HCT116 (cell line): ENCODE measurements at regions not wholly inside any gene's neighbourhood (a gene's known extent, or its start where the extent isn't known, plus 50 kb on each side); places are given as distances from the start of the nearest gene placed in this dataset.

Experiments used
- ATAC-seq: fragments of 200-7000 bp; cut with Tn5 transposase; 2 replicates; pipeline ENCODE4 v1.9.1; 2020; ENCODE audit warnings: mild to moderate bottlenecking, moderate library complexity
- BruUV-seq: library from RNA; stranded (reverse); fragments of 400-500 nt; replicated peaks from 2 replicates; lab custom pipeline; 2021; lab: Mats Ljungman, UMichigan
- CTCF ChIA-PET: fragments of 300-600 bp; sonication (Branson Sonifier 250); formaldehyde crosslinking; loops from one replicate; lab custom pipeline; 2021; ENCODE audit warnings: antibody characterized with exemption; lab: Charles Lee
- POLR2A ChIA-PET: fragments of 300-600, 350-600 bp; sonication (Branson Sonifier 250); formaldehyde crosslinking; loops from one replicate; lab custom pipeline; 2021; ENCODE audit warnings: antibody characterized with exemption; lab: Charles Lee
- RAD21 ChIA-PET, 2 experiments: fragments of 300-600 bp; sonication (Branson Sonifier 250); formaldehyde crosslinking; loops; one replicate each; lab custom pipeline; 2023; ENCODE audit warnings: low total read pairs in 2 of 2; ENCODE audit not compliant: uncharacterized antibody in 2 of 2, unreplicated experiment in 2 of 2, low non-redundant PET in 1 of 2; lab: Charles Lee
- DNase-seq: peaks from one replicate; pipeline ENCODE4 v3.0.0-alpha.2; 2010; ENCODE audit warnings: low read depth, low spot score
- H2AFZ ChIP-seq: fragments of 200-600 bp; shearing (Covaris generic), sonication (generic); 2 replicates; pipeline ENCODE4 v1.6.1; 2017; ENCODE audit warnings: low read depth, mixed run types, mixed read lengths, antibody characterized with exemption, low read length; ENCODE audit not compliant: poor library complexity, severe bottlenecking
- H3K27ac ChIP-seq: 2 replicates; pipeline ENCODE4 v1.5.1; 2012; ENCODE audit warnings: low read depth, low read length
- H3K27me3 ChIP-seq: fragments of 200-600 bp; sonication (generic); 2 replicates; pipeline ENCODE4 v1.6.1; 2016; ENCODE audit warnings: mixed run types, low read length, mixed read lengths; ENCODE audit not compliant: insufficient read depth
- H3K36me3 ChIP-seq, 2 experiments: fragments of 200-500 bp in 1 of 2; fragments of 200-600 bp in 1 of 2; sonication (Bioruptor generic) in 1 of 2; sonication (generic) in 1 of 2; 2 replicates each; pipeline versions ENCODE4 v1.5.1 to v1.6.1; 2014 to 2016; ENCODE audit warnings: low read length in 2 of 2, inconsistent platforms in 1 of 2, mixed read lengths in 1 of 2, mixed run types in 1 of 2; ENCODE audit not compliant: insufficient read depth in 2 of 2, control insufficient read depth in 1 of 2
- H3K4me1 ChIP-seq, 2 experiments: fragments of 200-600 bp in 1 of 2; sonication (generic) in 1 of 2; 2 replicates each; pipeline versions ENCODE4 v1.5.1 to v1.6.1; 2012 to 2017; ENCODE audit warnings: low read length in 2 of 2, inconsistent platforms in 1 of 2, mild to moderate bottlenecking in 1 of 2, mixed read lengths in 1 of 2, mixed run types in 1 of 2, moderate library complexity in 1 of 2; ENCODE audit not compliant: insufficient read depth in 2 of 2, control insufficient read depth in 1 of 2
- H3K4me2 ChIP-seq: fragments of 200-600 bp; sonication (generic); 2 replicates; pipeline ENCODE4 v1.6.1; 2017; ENCODE audit warnings: mixed run types, low read length, mixed read lengths
- H3K4me3 ChIP-seq, 2 experiments: fragments of 200-600 bp in 1 of 2; sonication (generic) in 1 of 2; replicated peaks in 1 of 2; 2 replicates each; pipeline ENCODE4 v1.5.1; 2011 to 2016; ENCODE audit warnings: low read length in 2 of 2, control low read depth in 1 of 2, low read depth in 1 of 2, mild to moderate bottlenecking in 1 of 2, mixed read lengths in 1 of 2, mixed run types in 1 of 2
- H3K79me2 ChIP-seq: fragments of 200-600 bp; sonication (generic); 2 replicates; pipeline ENCODE4 v1.6.1; 2017; ENCODE audit warnings: mild to moderate bottlenecking, mixed run types, low read length, moderate library complexity, mixed read lengths; ENCODE audit not compliant: insufficient read depth
- H3K9ac ChIP-seq: fragments of 200-600 bp; sonication (generic); 2 replicates; pipeline ENCODE4 v1.6.1; 2016; ENCODE audit warnings: low read length, mixed read lengths
- H3K9me2 ChIP-seq: fragments of 200-600 bp; sonication (generic), shearing (Covaris generic); 2 replicates; pipeline ENCODE4 v1.6.1; 2017; ENCODE audit warnings: mixed run types, mild to moderate bottlenecking, moderate library complexity; ENCODE audit not compliant: insufficient read depth
- H3K9me3 ChIP-seq, 2 experiments: fragments of 200-500 bp in 1 of 2; fragments of 200-600 bp in 1 of 2; sonication (Bioruptor generic) in 1 of 2; sonication (generic) in 1 of 2; 2 replicates each; pipeline ENCODE4 v1.6.1; 2014 to 2017; ENCODE audit warnings: low read length in 2 of 2, mixed read lengths in 2 of 2, inconsistent platforms in 1 of 2, low read depth in 1 of 2, mild to moderate bottlenecking in 1 of 2, mixed run types in 1 of 2, moderate library complexity in 1 of 2; ENCODE audit not compliant: control insufficient read depth in 1 of 2, insufficient read depth in 1 of 2
- H4K20me1 ChIP-seq: fragments of 200-600 bp; sonication (generic), shearing (Covaris generic); 2 replicates; pipeline ENCODE4 v1.6.1; 2017; ENCODE audit warnings: mixed run types, mild to moderate bottlenecking, moderate library complexity; ENCODE audit not compliant: insufficient read depth
- CBX3 ChIP-seq: IDR thresholded peaks from 2 replicates; pipeline ENCODE4 v1.6.1; 2012; ENCODE audit warnings: low read depth
- CEBPB ChIP-seq: IDR thresholded peaks from 2 replicates; pipeline ENCODE4 v1.6.1; 2012; ENCODE audit warnings: low read depth
- ELF1 ChIP-seq: IDR thresholded peaks from 2 replicates; pipeline ENCODE4 v1.6.1; 2012; ENCODE audit warnings: low read depth, borderline replicate concordance
- EZH2 ChIP-seq: fragments of 200-600 bp; sonication (generic); IDR thresholded peaks from 2 replicates; pipeline ENCODE4 v1.6.1; 2017; ENCODE audit warnings: antibody characterized with exemption, mixed run types
- FOSL1 ChIP-seq: IDR thresholded peaks from 2 replicates; pipeline ENCODE4 v1.6.1; 2012; ENCODE audit warnings: low read depth
- JUND ChIP-seq: IDR thresholded peaks from 2 replicates; pipeline ENCODE4 v1.6.1; 2012
- POLR2AphosphoS5 ChIP-seq: IDR thresholded peaks from 2 replicates; pipeline ENCODE4 v1.6.1; 2011; ENCODE audit warnings: mild to moderate bottlenecking, low read depth, low read length, moderate library complexity
- RAD21 ChIP-seq: IDR thresholded peaks from 2 replicates; pipeline ENCODE4 v1.6.1; 2012; ENCODE audit warnings: low read depth, mild to moderate bottlenecking
- SIN3A ChIP-seq: IDR thresholded peaks from 2 replicates; pipeline ENCODE4 v1.6.1; 2012; ENCODE audit warnings: low read depth
- SP1 ChIP-seq: IDR thresholded peaks from 2 replicates; pipeline ENCODE4 v1.6.1; 2012; ENCODE audit warnings: low read depth
- SRF ChIP-seq: IDR thresholded peaks from 2 replicates; pipeline ENCODE4 v1.6.1; 2012; ENCODE audit warnings: low read depth
- TCF7L2 ChIP-seq: IDR thresholded peaks from 2 replicates; pipeline ENCODE4 v1.7.0; 2011; ENCODE audit warnings: borderline replicate concordance, inconsistent platforms; ENCODE audit not compliant: insufficient read depth, insufficient read length; ENCODE audit errors: extremely low read depth
- YY1 ChIP-seq: IDR thresholded peaks from 2 replicates; pipeline ENCODE4 v1.6.1; 2011; ENCODE audit warnings: low read length, low read depth, moderate library complexity, mild to moderate bottlenecking; ENCODE audit not compliant: insufficient replicate concordance; ENCODE audit errors: extremely low read depth
- ZBTB33 ChIP-seq: IDR thresholded peaks from 2 replicates; pipeline ENCODE4 v1.6.1; 2011; ENCODE audit warnings: mild to moderate bottlenecking, low read length, moderate library complexity; ENCODE audit not compliant: insufficient replicate concordance; ENCODE audit errors: extremely low read depth
- intact Hi-C: fragments of 100-400 bp; cut with micrococcal nuclease; formaldehyde crosslinking; loops from 2 replicates; pipeline ENCODE4 v1.10.0; 2022
- TF ChIP-seq, protein P1 (sequence below): IDR thresholded peaks from 2 replicates; pipeline ENCODE4 v1.6.1; 2012
- TF ChIP-seq, protein P2 (sequence below), 3 experiments: fragments of 200-600 bp in 1 of 3; sonication (generic) in 1 of 3; IDR thresholded peaks in 2 of 3; conservative IDR thresholded peaks in 1 of 3; 2 replicates each; pipeline ENCODE4 v1.5.1; 2012 to 2017; ENCODE audit warnings: low read depth in 2 of 3, low read length in 2 of 3, antibody characterized with exemption in 1 of 3, borderline replicate concordance in 1 of 3, control low read depth in 1 of 3, mild to moderate bottlenecking in 1 of 3, mixed read lengths in 1 of 3, mixed run types in 1 of 3, moderate library complexity in 1 of 3; ENCODE audit not compliant: insufficient read depth in 1 of 3
- TF ChIP-seq, protein P3 (sequence below): IDR thresholded peaks from 2 replicates; pipeline ENCODE4 v1.6.1; 2012; ENCODE audit warnings: low read depth
- TF ChIP-seq, protein P4 (sequence below): IDR thresholded peaks from 2 replicates; pipeline ENCODE4 v1.6.1; 2012

DNA sequence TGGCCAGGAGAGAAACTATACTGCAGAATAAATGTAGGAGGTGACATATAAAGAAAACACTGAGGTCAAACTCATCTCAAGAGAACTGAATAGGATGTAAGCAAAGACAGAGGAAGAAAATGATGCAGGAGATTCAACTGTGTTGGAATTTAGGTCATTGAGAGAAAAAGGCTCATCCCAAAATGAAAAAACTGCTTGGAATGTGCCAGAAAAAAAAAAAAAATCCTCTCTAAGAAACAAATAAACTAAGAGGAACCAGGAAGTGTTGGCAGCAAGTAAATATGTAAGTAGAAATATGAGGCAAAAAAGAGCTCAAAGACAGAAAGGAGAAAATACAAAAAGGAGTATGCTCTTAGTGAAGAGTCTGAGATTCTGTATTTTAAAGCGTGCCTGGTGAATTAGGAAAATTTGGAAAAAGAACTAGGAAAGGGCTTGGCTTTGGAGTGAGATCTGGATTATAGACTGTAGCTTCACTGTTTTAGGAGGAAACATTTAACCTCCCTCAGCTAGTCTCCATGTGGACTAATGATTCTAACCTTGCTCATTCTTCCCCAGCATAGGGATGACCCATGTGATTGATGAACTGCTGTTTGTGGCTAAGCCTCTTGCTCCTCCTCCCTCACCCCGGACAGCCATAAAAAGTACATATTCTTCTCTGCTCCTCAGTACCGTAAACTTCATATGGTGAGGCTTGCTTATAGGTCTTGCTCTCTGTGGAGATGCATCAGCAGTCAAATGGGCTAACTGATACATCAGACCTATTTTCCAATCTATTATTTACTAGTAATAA is 185.6 kb upstream of the POU5F2 start:
- no peak overlapping the region for H2AFZ ChIP-seq
- H3K4me3 ChIP-seq: no peak overlapping the region
- no peaks in the 10 kb centered on the region for H3K79me2 ChIP-seq
- no TSS peak for BruUV-seq
- CTCF ChIA-PET: no interaction called here
- no peak for ATAC-seq
- POLR2A ChIA-PET: no interaction called here
- H4K20me1 ChIP-seq: no peaks in the 10 kb centered on the region
- intact Hi-C loops: no loop called here
- H3K36me3 ChIP-seq: no peaks in the 10 kb centered on the region
- H3K9me2 ChIP-seq: no peaks in the 10 kb centered on the region
- H3K4me1 ChIP-seq: no peaks in the 10 kb centered on the region
- TF ChIP-seq SRF: no peak
- TF ChIP-seq TCF7L2: no peak
- TF ChIP-seq EZH2: no peak
- no peak for TF ChIP-seq CEBPB
- TF ChIP-seq, protein P1, sequence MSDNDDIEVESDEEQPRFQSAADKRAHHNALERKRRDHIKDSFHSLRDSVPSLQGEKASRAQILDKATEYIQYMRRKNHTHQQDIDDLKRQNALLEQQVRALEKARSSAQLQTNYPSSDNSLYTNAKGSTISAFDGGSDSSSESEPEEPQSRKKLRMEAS: no peak
- TF ChIP-seq ELF1: no peak
- TF ChIP-seq SP1: no peak
- no peak for TF ChIP-seq FOSL1
- TF ChIP-seq JUND: no peak
- no peak for TF ChIP-seq YY1
- TF ChIP-seq ZBTB33: no peak
- TF ChIP-seq, protein P2, sequence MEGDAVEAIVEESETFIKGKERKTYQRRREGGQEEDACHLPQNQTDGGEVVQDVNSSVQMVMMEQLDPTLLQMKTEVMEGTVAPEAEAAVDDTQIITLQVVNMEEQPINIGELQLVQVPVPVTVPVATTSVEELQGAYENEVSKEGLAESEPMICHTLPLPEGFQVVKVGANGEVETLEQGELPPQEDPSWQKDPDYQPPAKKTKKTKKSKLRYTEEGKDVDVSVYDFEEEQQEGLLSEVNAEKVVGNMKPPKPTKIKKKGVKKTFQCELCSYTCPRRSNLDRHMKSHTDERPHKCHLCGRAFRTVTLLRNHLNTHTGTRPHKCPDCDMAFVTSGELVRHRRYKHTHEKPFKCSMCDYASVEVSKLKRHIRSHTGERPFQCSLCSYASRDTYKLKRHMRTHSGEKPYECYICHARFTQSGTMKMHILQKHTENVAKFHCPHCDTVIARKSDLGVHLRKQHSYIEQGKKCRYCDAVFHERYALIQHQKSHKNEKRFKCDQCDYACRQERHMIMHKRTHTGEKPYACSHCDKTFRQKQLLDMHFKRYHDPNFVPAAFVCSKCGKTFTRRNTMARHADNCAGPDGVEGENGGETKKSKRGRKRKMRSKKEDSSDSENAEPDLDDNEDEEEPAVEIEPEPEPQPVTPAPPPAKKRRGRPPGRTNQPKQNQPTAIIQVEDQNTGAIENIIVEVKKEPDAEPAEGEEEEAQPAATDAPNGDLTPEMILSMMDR (IDR thresholded peaks at IDR 0.05 in 2 of 3, conservative IDR thresholded peaks at IDR 0.05 in 1 of 3; ENCODE audit: borderline replicate concordance in 1 of 3, insufficient read depth in 1 of 3, low read depth in 2 of 3, low read length in 2 of 3): no peak
- TF ChIP-seq RAD21: no peak
- TF ChIP-seq CBX3: no peak
- TF ChIP-seq, protein P3, sequence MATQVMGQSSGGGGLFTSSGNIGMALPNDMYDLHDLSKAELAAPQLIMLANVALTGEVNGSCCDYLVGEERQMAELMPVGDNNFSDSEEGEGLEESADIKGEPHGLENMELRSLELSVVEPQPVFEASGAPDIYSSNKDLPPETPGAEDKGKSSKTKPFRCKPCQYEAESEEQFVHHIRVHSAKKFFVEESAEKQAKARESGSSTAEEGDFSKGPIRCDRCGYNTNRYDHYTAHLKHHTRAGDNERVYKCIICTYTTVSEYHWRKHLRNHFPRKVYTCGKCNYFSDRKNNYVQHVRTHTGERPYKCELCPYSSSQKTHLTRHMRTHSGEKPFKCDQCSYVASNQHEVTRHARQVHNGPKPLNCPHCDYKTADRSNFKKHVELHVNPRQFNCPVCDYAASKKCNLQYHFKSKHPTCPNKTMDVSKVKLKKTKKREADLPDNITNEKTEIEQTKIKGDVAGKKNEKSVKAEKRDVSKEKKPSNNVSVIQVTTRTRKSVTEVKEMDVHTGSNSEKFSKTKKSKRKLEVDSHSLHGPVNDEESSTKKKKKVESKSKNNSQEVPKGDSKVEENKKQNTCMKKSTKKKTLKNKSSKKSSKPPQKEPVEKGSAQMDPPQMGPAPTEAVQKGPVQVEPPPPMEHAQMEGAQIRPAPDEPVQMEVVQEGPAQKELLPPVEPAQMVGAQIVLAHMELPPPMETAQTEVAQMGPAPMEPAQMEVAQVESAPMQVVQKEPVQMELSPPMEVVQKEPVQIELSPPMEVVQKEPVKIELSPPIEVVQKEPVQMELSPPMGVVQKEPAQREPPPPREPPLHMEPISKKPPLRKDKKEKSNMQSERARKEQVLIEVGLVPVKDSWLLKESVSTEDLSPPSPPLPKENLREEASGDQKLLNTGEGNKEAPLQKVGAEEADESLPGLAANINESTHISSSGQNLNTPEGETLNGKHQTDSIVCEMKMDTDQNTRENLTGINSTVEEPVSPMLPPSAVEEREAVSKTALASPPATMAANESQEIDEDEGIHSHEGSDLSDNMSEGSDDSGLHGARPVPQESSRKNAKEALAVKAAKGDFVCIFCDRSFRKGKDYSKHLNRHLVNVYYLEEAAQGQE: no peak
- no peak for TF ChIP-seq SIN3A
- TF ChIP-seq POLR2AphosphoS5: no peak
- TF ChIP-seq, protein P4, sequence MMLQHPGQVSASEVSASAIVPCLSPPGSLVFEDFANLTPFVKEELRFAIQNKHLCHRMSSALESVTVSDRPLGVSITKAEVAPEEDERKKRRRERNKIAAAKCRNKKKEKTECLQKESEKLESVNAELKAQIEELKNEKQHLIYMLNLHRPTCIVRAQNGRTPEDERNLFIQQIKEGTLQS: no peak
- no peaks in the 10 kb centered on the region for H3K27me3 ChIP-seq
- no peak overlapping the region for H3K9ac ChIP-seq
- DNase-seq: no peak
- RAD21 ChIA-PET: no interaction called here
- no peak overlapping the region for H3K27ac ChIP-seq
- H3K9me3 ChIP-seq: no peaks in the 10 kb centered on the region
- H3K4me2 ChIP-seq: no peak overlapping the region
